K562 (cell line): ENCODE measurements at regions not wholly inside any gene's neighbourhood (a gene's known extent, or its start where the extent isn't known, plus 50 kb on each side); places are given as distances from the start of the nearest gene placed in this dataset.

Source experiments
- ATAC-seq: fragments of 200-7000 bp; cut with Tn5 transposase; 3 replicates; pipeline ENCODE4 v1.9.1; 2020; ENCODE audit warnings: moderate library complexity
- BruUV-seq: library from RNA; stranded (reverse); fragments of 400-500 nt; replicated peaks from 2 replicates; lab custom pipeline; 2021; lab: Mats Ljungman, UMichigan
- CTCF ChIA-PET: fragments of 300-600 bp; formaldehyde crosslinking; extraction: SDS; loops from one replicate; lab custom pipeline; 2021; ENCODE audit warnings: low intra/inter-chr PET ratio; lab: Yijun Ruan, JAX
- POLR2A ChIA-PET: fragments of 300-600, 350-650 bp; sonication (Branson Sonifier 250); formaldehyde crosslinking; extraction: SDS; loops from one replicate; lab custom pipeline; 2021; ENCODE audit warnings: antibody characterized with exemption, inconsistent platforms; lab: Yijun Ruan, JAX
- DNase-seq, 4 experiments: peaks; one replicate each; pipeline versions ENCODE4 v3.0.0 to v3.0.0-alpha.2; 2011 to 2018; ENCODE audit warnings: low spot score in 3 of 4, mixed read lengths in 3 of 4; ENCODE audit errors: extremely low read depth in 1 of 4
- FAIRE-seq: peaks from 2 replicates; lab custom pipeline; 2011; peaks lifted over from hg19 to GRCh38; lab: Jason Lieb, UNC
- H2AFZ ChIP-seq: 2 replicates; pipeline ENCODE4 v1.6.0; 2011; ENCODE audit warnings: low read depth, low read length, control low read depth, inconsistent platforms
- H3K27ac ChIP-seq: fragments of 200-600 bp; 3 replicates; pipeline ENCODE4 v1.8.0; 2011; ENCODE audit warnings: low read depth, mild to moderate bottlenecking, control low read depth, inconsistent platforms, low read length, moderate library complexity, mixed read lengths; ENCODE audit errors: extremely low read depth
- H3K27me3 ChIP-seq, 2 experiments: fragments of 300-600 bp in 1 of 2; 2 replicates in 1 of 2; 3 replicates in 1 of 2; pipeline versions ENCODE4 v1.6.0 to v1.8.0; 2011; ENCODE audit warnings: inconsistent platforms in 2 of 2, low read length in 2 of 2, mild to moderate bottlenecking in 1 of 2, mixed read lengths in 1 of 2, moderate library complexity in 1 of 2; ENCODE audit not compliant: control insufficient read depth in 2 of 2, insufficient read depth in 2 of 2
- H3K36me3 ChIP-seq: fragments of 300-600 bp; 3 replicates; pipeline ENCODE4 v1.8.0; 2011; ENCODE audit warnings: mild to moderate bottlenecking, low read length, inconsistent platforms; ENCODE audit not compliant: control insufficient read depth, insufficient read depth
- H3K4me1 ChIP-seq, 2 experiments: fragments of 200-600 bp in 1 of 2; replicated peaks in 1 of 2; 2 replicates in 1 of 2; 3 replicates in 1 of 2; pipeline versions ENCODE4 v1.5.1 to v1.8.0; 2011; ENCODE audit warnings: inconsistent platforms in 2 of 2, low read length in 2 of 2, mild to moderate bottlenecking in 1 of 2, mixed read lengths in 1 of 2, moderate library complexity in 1 of 2; ENCODE audit not compliant: control insufficient read depth in 2 of 2, insufficient read depth in 2 of 2
- H3K4me2 ChIP-seq: 2 replicates; pipeline ENCODE4 v1.6.1; 2011; ENCODE audit warnings: low read length, control low read depth, inconsistent platforms, mixed read lengths; ENCODE audit not compliant: insufficient read depth
- H3K4me3 ChIP-seq: fragments of 200-600 bp; sonication (generic), shearing (Covaris generic); 2 replicates; pipeline ENCODE4 v1.5.1; 2016; ENCODE audit warnings: control low read depth, inconsistent platforms
- H3K79me2 ChIP-seq: fragments of 200-600 bp; 3 replicates; pipeline ENCODE4 v1.8.0; 2011; ENCODE audit warnings: low read length, inconsistent platforms; ENCODE audit not compliant: control insufficient read depth, insufficient read depth
- H3K9ac ChIP-seq, 2 experiments: 2 replicates each; pipeline versions ENCODE4 v1.6.0 to v1.6.1; 2011; ENCODE audit warnings: low read depth in 2 of 2, low read length in 2 of 2, control low read depth in 1 of 2, inconsistent platforms in 1 of 2, mild to moderate bottlenecking in 1 of 2, mixed read lengths in 1 of 2; ENCODE audit not compliant: insufficient read depth in 1 of 2
- H3K9me1 ChIP-seq: one replicate; pipeline ENCODE4 v1.6.0; 2011; ENCODE audit warnings: inconsistent platforms, mild to moderate bottlenecking, low read length, moderate library complexity; ENCODE audit not compliant: control insufficient read depth, insufficient read depth
- H3K9me3 ChIP-seq: replicated peaks from 2 replicates; pipeline ENCODE4 v1.5.1; 2011; ENCODE audit warnings: low read depth, low read length, inconsistent platforms; ENCODE audit not compliant: control insufficient read depth, insufficient read depth
- H4K20me1 ChIP-seq: replicated peaks from 2 replicates; pipeline ENCODE4 v1.6.1; 2011; ENCODE audit warnings: low read length, inconsistent platforms, mixed read lengths; ENCODE audit not compliant: control insufficient read depth, insufficient read depth
- EP300 ChIP-seq: IDR thresholded peaks from 2 replicates; pipeline ENCODE4 v1.6.1; 2012; ENCODE audit warnings: low read length, improper control_type of control experiment
- GTF2A2 ChIP-seq: IDR thresholded peaks from 2 replicates; pipeline ENCODE4 v1.6.1; 2016; ENCODE audit warnings: mild to moderate bottlenecking, missing genetic modification characterization, missing compliant biosample characterization
- KAT8 ChIP-seq: fragments of 450-650 bp; IDR thresholded peaks from 2 replicates; pipeline ENCODE4 v1.6.1; 2016; ENCODE audit warnings: low read depth, mild to moderate bottlenecking
- MECOM ChIP-seq: fragments of 250-450 bp; sonication (Bioruptor Pico); IDR thresholded peaks from 2 replicates; pipeline ENCODE4 v1.8.0; 2022; ENCODE audit warnings: inconsistent platforms
- MTA2 ChIP-seq: fragments of 450-650 bp; IDR thresholded peaks from 2 replicates; pipeline ENCODE4 v1.6.1; 2016; ENCODE audit warnings: low read depth
- NR2C2 ChIP-seq, 2 experiments: fragments of 200-800 bp in 1 of 2; sonication (Bioruptor generic) in 1 of 2; sonication (generic) in 1 of 2; formaldehyde crosslinking in 1 of 2; IDR thresholded peaks; 2 replicates each; pipeline versions ENCODE4 v1.6.1 to v1.8.0; 2016 to 2022; ENCODE audit warnings: mild to moderate bottlenecking in 1 of 2, missing compliant biosample characterization in 1 of 2, missing genetic modification characterization in 1 of 2, missing genetic modification reagents in 1 of 2
- SIN3A ChIP-seq, 2 experiments: fragments of 150-350 bp in 1 of 2; IDR thresholded peaks; 2 replicates each; pipeline ENCODE4 v1.6.1; 2011 to 2016; ENCODE audit warnings: borderline replicate concordance in 2 of 2, low read depth in 2 of 2, low read length in 2 of 2, mild to moderate bottlenecking in 2 of 2, moderate library complexity in 2 of 2; ENCODE audit not compliant: control insufficient read depth in 1 of 2
- SMAD1 ChIP-seq: fragments of 150-350 bp; IDR thresholded peaks from 2 replicates; pipeline ENCODE4 v1.6.1; 2014; ENCODE audit warnings: low read length, low read depth; ENCODE audit not compliant: partially characterized antibody
- SOX6 ChIP-seq: fragments of 450-650 bp; IDR thresholded peaks from 2 replicates; pipeline ENCODE4 v1.6.1; 2014; ENCODE audit warnings: mild to moderate bottlenecking
- ZBED1 ChIP-seq: IDR thresholded peaks from 2 replicates; pipeline ENCODE4 v1.6.1; 2014
- ZBTB5 ChIP-seq: fragments of 450-650 bp; IDR thresholded peaks from 2 replicates; pipeline ENCODE4 v1.6.1; 2017; ENCODE audit warnings: antibody characterized with exemption
- ZNF146 ChIP-seq: IDR thresholded peaks from one replicate; pipeline ENCODE4 v1.6.1; 2018; ENCODE audit warnings: missing compliant biosample characterization; ENCODE audit not compliant: unreplicated experiment
- ZNF3 ChIP-seq: fragments of 250-450 bp; sonication (Bioruptor Pico); IDR thresholded peaks from 2 replicates; pipeline ENCODE4 v1.5.0; 2021; ENCODE audit warnings: mild to moderate bottlenecking, moderate library complexity
- ZNF449 ChIP-seq: fragments of 250-450 bp; sonication (Bioruptor Pico); IDR thresholded peaks from 2 replicates; pipeline ENCODE4 v1.8.0; 2022; ENCODE audit warnings: moderate library complexity, mild to moderate bottlenecking, inconsistent platforms
- ZNF512 ChIP-seq: IDR thresholded peaks from 2 replicates; pipeline ENCODE4 v1.6.1; 2016; ENCODE audit warnings: missing genetic modification characterization, missing compliant biosample characterization
- WGBS: fragments of 100-300 bp; shearing (Covaris generic); methylation state at CpG from one replicate; pipeline ENCODE4 v1.1.6; 2016; ENCODE audit warnings: low coverage, mixed read lengths; ENCODE audit not compliant: insufficient coverage; ENCODE audit errors: missing lambda C conversion rate; 5-methylcytosine and 5-hydroxymethylcytosine counted together
- in situ Hi-C: fragments of 300-500 bp; cut with MboI; formaldehyde crosslinking; loops from 4 replicates; pipeline ENCODE4 v1.15.0; 2018; ENCODE audit warnings: inconsistent platforms, mixed read lengths
- intact Hi-C: fragments of 100-400 bp; cut with micrococcal nuclease; formaldehyde crosslinking; loops from 2 replicates; pipeline ENCODE4 v1.14.2; 2022
- TF ChIP-seq, protein P1 (sequence below): fragments of 450-650 bp; conservative IDR thresholded peaks from 2 replicates; pipeline ENCODE4 v1.6.1; 2016; ENCODE audit warnings: missing genetic modification characterization, low read depth, mild to moderate bottlenecking, control low read depth, missing compliant biosample characterization

GRCh38 chr4:138908134-138908533 lies 107.4 kb upstream of the NOCT start:
- no peaks in the 10 kb centered on the region for H3K79me2 ChIP-seq
- H3K4me3 ChIP-seq: no peak overlapping the region
- WGBS: 67% methylated on average over 5 of the region's 5 CpGs
- ChIA-PET POLR2A (interaction anchor here (1.6 kb wide), 1 partner anchor 10 kb away, joined by 8 read pairs; no protein-coding TSS in a partner anchor), CTCF (no interaction called here)
- no peaks in the 10 kb centered on the region for H3K9me1 ChIP-seq
- no peak for DNase-seq
- no peak overlapping the region for H3K4me2 ChIP-seq
- in situ Hi-C loops: no loop called here
- no peaks in the 10 kb centered on the region for H3K36me3 ChIP-seq
- H3K4me1 ChIP-seq: peaks cover 10 to 24% of the 10 kb centered on the region in 2 experiments; a peak in 4 of 5 replicates
- ATAC-seq: no peak
- TF ChIP-seq SOX6 (no peak), ZNF146 (CRISPR knock-in tag) (no peak), EP300 (no peak), SIN3A (IDR thresholded peaks at IDR 0.05; ENCODE audit: borderline replicate concordance in 2 of 2, control insufficient read depth in 1 of 2, low read depth in 2 of 2, low read length in 2 of 2) (no peak), ZBED1 (no peak), GTF2A2 (no peak), MTA2 (no peak), SMAD1 (no peak), ZNF449 (CRISPR knock-in tag) (no peak), ZNF3 (CRISPR knock-in tag) (no peak), ZBTB5 (0 out of 2 replicates have a peak, but pooled peaks have one; percentile 24), MECOM (CRISPR knock-in tag) (no peak), ZNF512 (tag) (peak; percentile 90), NR2C2 (CRISPR knock-in tag; IDR thresholded peaks at IDR 0.05) (no peak), NR2C2 (tag; IDR thresholded peaks at IDR 0.05) (no peak), KAT8 (no peak)
- TF ChIP-seq, protein P1, sequence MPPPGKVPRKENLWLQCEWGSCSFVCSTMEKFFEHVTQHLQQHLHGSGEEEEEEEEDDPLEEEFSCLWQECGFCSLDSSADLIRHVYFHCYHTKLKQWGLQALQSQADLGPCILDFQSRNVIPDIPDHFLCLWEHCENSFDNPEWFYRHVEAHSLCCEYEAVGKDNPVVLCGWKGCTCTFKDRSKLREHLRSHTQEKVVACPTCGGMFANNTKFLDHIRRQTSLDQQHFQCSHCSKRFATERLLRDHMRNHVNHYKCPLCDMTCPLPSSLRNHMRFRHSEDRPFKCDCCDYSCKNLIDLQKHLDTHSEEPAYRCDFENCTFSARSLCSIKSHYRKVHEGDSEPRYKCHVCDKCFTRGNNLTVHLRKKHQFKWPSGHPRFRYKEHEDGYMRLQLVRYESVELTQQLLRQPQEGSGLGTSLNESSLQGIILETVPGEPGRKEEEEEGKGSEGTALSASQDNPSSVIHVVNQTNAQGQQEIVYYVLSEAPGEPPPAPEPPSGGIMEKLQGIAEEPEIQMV: no peak
- no peaks in the 10 kb centered on the region; a peak in 1 of 5 replicates for H3K27me3 ChIP-seq
- intact Hi-C loops: no loop called here
- FAIRE-seq: no peak
- H3K27ac ChIP-seq: no peak overlapping the region
- H3K9ac ChIP-seq: no peak overlapping the region
- BruUV-seq: no TSS peak
- H3K9me3 ChIP-seq: no peaks in the 10 kb centered on the region
- 0 out of 2 replicates have a peak overlapping the region, but pooled peaks have one; percentile 4 for H2AFZ ChIP-seq
- no peaks in the 10 kb centered on the region for H4K20me1 ChIP-seq
